DOHH2 (cell line): ENCODE measurements at regions not wholly inside any gene's neighbourhood (a gene's known extent, or its start where the extent isn't known, plus 50 kb on each side); places are given as distances from the start of the nearest gene placed in this dataset.

Experiments used
- H3F3A ChIP-seq: fragments of 200-600 bp; sonication (generic), shearing (Covaris generic); 2 replicates; pipeline ENCODE4 v1.6.0; 2016; ENCODE audit warnings: antibody characterized with exemption, mild to moderate bottlenecking; ENCODE audit not compliant: control insufficient read depth, insufficient read depth
- H3K27ac ChIP-seq: fragments of 200-600 bp; sonication (generic); 2 replicates; pipeline ENCODE4 v1.5.1; 2014; ENCODE audit warnings: low read depth, mild to moderate bottlenecking, low read length, moderate library complexity
- H3K27me3 ChIP-seq: fragments of 200-600 bp; sonication (generic); 2 replicates; pipeline ENCODE4 v1.6.1; 2014; ENCODE audit warnings: mild to moderate bottlenecking, low read length, mixed read lengths; ENCODE audit not compliant: control insufficient read depth
- H3K36me3 ChIP-seq: fragments of 200-600 bp; sonication (generic); 2 replicates; pipeline ENCODE4 v1.6.1; 2014; ENCODE audit warnings: mild to moderate bottlenecking, low read length, moderate library complexity, mixed read lengths; ENCODE audit not compliant: control insufficient read depth
- H3K4me1 ChIP-seq: fragments of 200-600 bp; sonication (generic); 2 replicates; pipeline ENCODE4 v1.6.1; 2014; ENCODE audit warnings: mild to moderate bottlenecking, low read length, mixed read lengths; ENCODE audit not compliant: control insufficient read depth
- H3K4me2 ChIP-seq: fragments of 200-600 bp; sonication (generic); 2 replicates; pipeline ENCODE4 v1.6.0; 2014; ENCODE audit warnings: mild to moderate bottlenecking, low read length, moderate library complexity
- H3K4me3 ChIP-seq: fragments of 200-600 bp; sonication (generic); 2 replicates; pipeline ENCODE4 v1.5.1; 2014; ENCODE audit warnings: mild to moderate bottlenecking, low read length, mixed read lengths
- H3K79me2 ChIP-seq: fragments of 200-600 bp; sonication (generic); 2 replicates; pipeline ENCODE4 v1.6.1; 2014; ENCODE audit warnings: mild to moderate bottlenecking, low read length, mixed read lengths; ENCODE audit not compliant: control insufficient read depth
- H3K9me2 ChIP-seq: fragments of 200-600 bp; sonication (generic); replicated peaks from 2 replicates; pipeline ENCODE4 v1.6.1; 2014; ENCODE audit warnings: mild to moderate bottlenecking, low read length, mixed read lengths; ENCODE audit not compliant: control insufficient read depth
- H3K9me3 ChIP-seq: fragments of 200-600 bp; sonication (generic); 2 replicates; pipeline ENCODE4 v1.6.1; 2014; ENCODE audit warnings: antibody characterized with exemption, low read length, mixed read lengths; ENCODE audit not compliant: control insufficient read depth, insufficient read depth
- H4K20me1 ChIP-seq: fragments of 200-600 bp; sonication (generic); 2 replicates; pipeline ENCODE4 v1.6.0; 2014; ENCODE audit warnings: low read depth, mild to moderate bottlenecking, antibody characterized with exemption, low read length, moderate library complexity; ENCODE audit not compliant: control insufficient read depth, insufficient read depth
- EZH2phosphoT487 ChIP-seq: fragments of 200-600 bp; sonication (generic); IDR thresholded peaks from 2 replicates; pipeline ENCODE4 v1.6.1; 2017; ENCODE audit warnings: borderline replicate concordance, mild to moderate bottlenecking, antibody characterized with exemption, low read length, moderate library complexity, mixed read lengths
- TF ChIP-seq, protein P1 (sequence below): fragments of 200-600 bp; sonication (generic); IDR thresholded peaks from one replicate; pipeline ENCODE4 v1.5.1; 2014; ENCODE audit warnings: antibody characterized with exemption, mild to moderate bottlenecking, low read depth, low read length; ENCODE audit not compliant: poor library complexity, severe bottlenecking

- Histone ChIP-seq H3K27me3 (no peaks in the 10 kb centered on the region; the same call in 1 of the 2 replicates), H3K36me3 (no peaks in the 10 kb centered on the region), H3K79me2 (no peaks in the 10 kb centered on the region), H3K4me2 (no peak overlapping the region), H3K4me1 (no peaks in the 10 kb centered on the region), H3F3A (no peaks in the 10 kb centered on the region), H3K4me3 (no peak overlapping the region), H3K27ac (no peak overlapping the region), H4K20me1 (no peaks in the 10 kb centered on the region), H3K9me3 (no peaks in the 10 kb centered on the region), H3K9me2 (no peaks in the 10 kb centered on the region)
- TF ChIP-seq, protein P1, sequence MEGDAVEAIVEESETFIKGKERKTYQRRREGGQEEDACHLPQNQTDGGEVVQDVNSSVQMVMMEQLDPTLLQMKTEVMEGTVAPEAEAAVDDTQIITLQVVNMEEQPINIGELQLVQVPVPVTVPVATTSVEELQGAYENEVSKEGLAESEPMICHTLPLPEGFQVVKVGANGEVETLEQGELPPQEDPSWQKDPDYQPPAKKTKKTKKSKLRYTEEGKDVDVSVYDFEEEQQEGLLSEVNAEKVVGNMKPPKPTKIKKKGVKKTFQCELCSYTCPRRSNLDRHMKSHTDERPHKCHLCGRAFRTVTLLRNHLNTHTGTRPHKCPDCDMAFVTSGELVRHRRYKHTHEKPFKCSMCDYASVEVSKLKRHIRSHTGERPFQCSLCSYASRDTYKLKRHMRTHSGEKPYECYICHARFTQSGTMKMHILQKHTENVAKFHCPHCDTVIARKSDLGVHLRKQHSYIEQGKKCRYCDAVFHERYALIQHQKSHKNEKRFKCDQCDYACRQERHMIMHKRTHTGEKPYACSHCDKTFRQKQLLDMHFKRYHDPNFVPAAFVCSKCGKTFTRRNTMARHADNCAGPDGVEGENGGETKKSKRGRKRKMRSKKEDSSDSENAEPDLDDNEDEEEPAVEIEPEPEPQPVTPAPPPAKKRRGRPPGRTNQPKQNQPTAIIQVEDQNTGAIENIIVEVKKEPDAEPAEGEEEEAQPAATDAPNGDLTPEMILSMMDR = no peak
- no peak for TF ChIP-seq EZH2phosphoT487
Observed at GRCh38 chr1:70895531-70895930, 152.1 kb downstream of the PTGER3 start.

GRCh38 chr1:70896224-70896623 is 151.4 kb downstream of the PTGER3 start:
- Histone ChIP-seq H3K27ac (no peak overlapping the region), H3K9me2 (no peaks in the 10 kb centered on the region), H3K9me3 (no peaks in the 10 kb centered on the region), H3K4me1 (no peaks in the 10 kb centered on the region), H3F3A (no peaks in the 10 kb centered on the region), H3K4me2 (no peak overlapping the region), H4K20me1 (no peaks in the 10 kb centered on the region), H3K27me3 (no peaks in the 10 kb centered on the region; the same call in 1 of the 2 replicates), H3K79me2 (no peaks in the 10 kb centered on the region), H3K4me3 (no peak overlapping the region), H3K36me3 (no peaks in the 10 kb centered on the region)
- TF ChIP-seq, protein P1 = no peak
- no peak for TF ChIP-seq EZH2phosphoT487

- Histone ChIP-seq H3K79me2 (no peaks in the 10 kb centered on the region), H4K20me1 (no peaks in the 10 kb centered on the region), H3K9me2 (no peaks in the 10 kb centered on the region), H3F3A (no peaks in the 10 kb centered on the region), H3K4me1 (no peaks in the 10 kb centered on the region), H3K9me3 (no peaks in the 10 kb centered on the region), H3K4me3 (no peak overlapping the region), H3K27me3 (no peaks in the 10 kb centered on the region; the same call in 1 of the 2 replicates), H3K4me2 (no peak overlapping the region), H3K36me3 (no peaks in the 10 kb centered on the region), H3K27ac (no peak overlapping the region)
- TF ChIP-seq, protein P1 = no peak
- TF ChIP-seq EZH2phosphoT487 = no peak
Observed at GRCh38 chr1:70897273-70897672, 150.3 kb downstream of the PTGER3 start.

GRCh38 chr1:70899735-70900134 is 147.9 kb downstream of the PTGER3 start:
- H4K20me1 ChIP-seq = no peaks in the 10 kb centered on the region
- no peaks in the 10 kb centered on the region for H3K36me3 ChIP-seq
- H3K27ac ChIP-seq = no peak overlapping the region
- no peak overlapping the region for H3K4me3 ChIP-seq
- no peaks in the 10 kb centered on the region for H3K79me2 ChIP-seq
- no peaks in the 10 kb centered on the region; the same call in 1 of the 2 replicates for H3K27me3 ChIP-seq
- no peaks in the 10 kb centered on the region for H3K9me2 ChIP-seq
- H3K9me3 ChIP-seq = no peaks in the 10 kb centered on the region
- H3K4me2 ChIP-seq = no peak overlapping the region
- H3F3A ChIP-seq = no peaks in the 10 kb centered on the region
- no peaks in the 10 kb centered on the region for H3K4me1 ChIP-seq
- TF ChIP-seq EZH2phosphoT487 = no peak
